Endodermal cell (in vitro differentiated cells): ENCODE measurements at regions not wholly inside any gene's neighbourhood (a gene's known extent, or its start where the extent isn't known, plus 50 kb on each side); places are given as distances from the start of the nearest gene placed in this dataset.

ENCODE experiments used
- DNase-seq: peaks from one replicate; pipeline ENCODE4 v3.0.0-alpha.2; 2017
- H3K27ac ChIP-seq: 2 replicates; pipeline ENCODE4 v1.5.1; 2013; ENCODE audit warnings: mild to moderate bottlenecking, low read depth, low read length, moderate library complexity
- H3K27me3 ChIP-seq: 2 replicates; pipeline ENCODE4 v1.6.1; 2013; ENCODE audit warnings: mild to moderate bottlenecking, low read length, moderate library complexity; ENCODE audit not compliant: insufficient read depth, control insufficient read depth, poor library complexity, severe bottlenecking
- H3K36me3 ChIP-seq: 2 replicates; pipeline ENCODE4 v1.7.0; 2013; ENCODE audit warnings: mild to moderate bottlenecking, low read length, moderate library complexity; ENCODE audit not compliant: control insufficient read depth, insufficient read depth
- H3K4me1 ChIP-seq: one replicate; pipeline ENCODE4 v1.7.0; 2013; ENCODE audit warnings: low read length; ENCODE audit not compliant: control insufficient read depth, insufficient read depth
- H3K4me3 ChIP-seq: 2 replicates; pipeline ENCODE4 v1.5.1; 2013; ENCODE audit warnings: mild to moderate bottlenecking, low read length, moderate library complexity
- H3K9ac ChIP-seq: 2 replicates; pipeline ENCODE4 v1.6.1; 2013; ENCODE audit warnings: mild to moderate bottlenecking, low read length, moderate library complexity; ENCODE audit not compliant: poor library complexity, severe bottlenecking; ENCODE audit errors: extremely low read depth
- H3K9me3 ChIP-seq: 2 replicates; pipeline ENCODE4 v1.6.1; 2013; ENCODE audit warnings: mild to moderate bottlenecking, low read length, moderate library complexity; ENCODE audit not compliant: control insufficient read depth
- H3K27ac Mint-ChIP-seq: 2 replicates; pipeline ENCODE4 v1.8.0; 2020; ENCODE audit warnings: mixed read lengths
- H3K27me3 Mint-ChIP-seq: 2 replicates; pipeline ENCODE4 v1.8.0; 2021; ENCODE audit warnings: mild to moderate bottlenecking, mixed read lengths; ENCODE audit not compliant: insufficient read depth
- H3K36me3 Mint-ChIP-seq: 2 replicates; pipeline ENCODE4 v1.8.0; 2020; ENCODE audit warnings: low read depth, mixed read lengths
- H3K4me1 Mint-ChIP-seq: 2 replicates; pipeline ENCODE4 v1.8.0; 2020; ENCODE audit warnings: mixed read lengths
- H3K4me3 Mint-ChIP-seq: 2 replicates; pipeline ENCODE4 v1.8.0; 2020; ENCODE audit warnings: mild to moderate bottlenecking, moderate library complexity, mixed read lengths
- H3K9me3 Mint-ChIP-seq: 2 replicates; pipeline ENCODE4 v1.8.0; 2020; ENCODE audit warnings: mild to moderate bottlenecking, mixed read lengths
- WGBS, 2 experiments: methylation state at CpG; one replicate each; pipeline versions ENCODE4 v1.1.5 to v1.1.7; 2013; ENCODE audit warnings: missing lambda C conversion rate in 2 of 2, mixed read lengths in 1 of 2; ENCODE audit not compliant: insufficient coverage in 1 of 2, insufficient read length in 1 of 2; 5-methylcytosine and 5-hydroxymethylcytosine counted together
- TF ChIP-seq, protein P1 (sequence below): fragments of 200-600 bp; sonication (generic); conservative IDR thresholded peaks from 2 replicates; pipeline ENCODE4 v1.5.0; 2021; ENCODE audit warnings: antibody characterized with exemption, mild to moderate bottlenecking

DNA sequence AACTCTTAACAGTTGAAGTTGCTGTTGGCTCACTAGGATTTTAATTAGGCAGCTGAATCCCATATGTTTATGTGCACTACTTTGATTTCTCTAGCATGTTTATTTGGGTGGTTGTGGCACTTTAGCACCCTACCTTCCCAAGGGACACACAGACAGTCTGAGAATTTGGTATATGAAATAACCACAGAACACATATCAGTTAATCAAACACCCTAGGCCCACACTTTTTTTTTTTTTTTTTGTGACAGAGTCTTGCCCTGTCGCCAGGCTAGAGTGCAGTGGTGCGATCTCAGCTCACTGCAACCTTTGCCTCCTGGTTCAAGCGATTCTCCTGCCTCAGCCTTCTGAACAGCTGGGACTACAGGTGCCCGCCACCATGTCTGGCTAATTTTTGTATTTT is 130.5 kb downstream of the DCK start:
- H3K9me3 ChIP-seq, result no peaks in the 10 kb centered on the region
- H3K36me3 ChIP-seq, result no peaks in the 10 kb centered on the region
- TF ChIP-seq, protein P1, sequence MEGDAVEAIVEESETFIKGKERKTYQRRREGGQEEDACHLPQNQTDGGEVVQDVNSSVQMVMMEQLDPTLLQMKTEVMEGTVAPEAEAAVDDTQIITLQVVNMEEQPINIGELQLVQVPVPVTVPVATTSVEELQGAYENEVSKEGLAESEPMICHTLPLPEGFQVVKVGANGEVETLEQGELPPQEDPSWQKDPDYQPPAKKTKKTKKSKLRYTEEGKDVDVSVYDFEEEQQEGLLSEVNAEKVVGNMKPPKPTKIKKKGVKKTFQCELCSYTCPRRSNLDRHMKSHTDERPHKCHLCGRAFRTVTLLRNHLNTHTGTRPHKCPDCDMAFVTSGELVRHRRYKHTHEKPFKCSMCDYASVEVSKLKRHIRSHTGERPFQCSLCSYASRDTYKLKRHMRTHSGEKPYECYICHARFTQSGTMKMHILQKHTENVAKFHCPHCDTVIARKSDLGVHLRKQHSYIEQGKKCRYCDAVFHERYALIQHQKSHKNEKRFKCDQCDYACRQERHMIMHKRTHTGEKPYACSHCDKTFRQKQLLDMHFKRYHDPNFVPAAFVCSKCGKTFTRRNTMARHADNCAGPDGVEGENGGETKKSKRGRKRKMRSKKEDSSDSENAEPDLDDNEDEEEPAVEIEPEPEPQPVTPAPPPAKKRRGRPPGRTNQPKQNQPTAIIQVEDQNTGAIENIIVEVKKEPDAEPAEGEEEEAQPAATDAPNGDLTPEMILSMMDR, result no peak
- H3K27ac ChIP-seq, result no peak overlapping the region
- no peak overlapping the region for H3K9ac ChIP-seq
- no peak for DNase-seq
- Mint-ChIP-seq H3K4me1 (no peaks in the 10 kb centered on the region), H3K9me3 (peaks cover 18% of the 10 kb centered on the region), H3K27ac (no peak overlapping the region), H3K4me3 (no peak overlapping the region), H3K36me3 (no peaks in the 10 kb centered on the region), H3K27me3 (no peaks in the 10 kb centered on the region)
- H3K27me3 ChIP-seq, result no peaks in the 10 kb centered on the region
- WGBS, 2 experiments, result 94 to 96% methylated on average over 4 of the region's 4 CpGs
- H3K4me3 ChIP-seq, result no peak overlapping the region
- no peaks in the 10 kb centered on the region for H3K4me1 ChIP-seq

DNA sequence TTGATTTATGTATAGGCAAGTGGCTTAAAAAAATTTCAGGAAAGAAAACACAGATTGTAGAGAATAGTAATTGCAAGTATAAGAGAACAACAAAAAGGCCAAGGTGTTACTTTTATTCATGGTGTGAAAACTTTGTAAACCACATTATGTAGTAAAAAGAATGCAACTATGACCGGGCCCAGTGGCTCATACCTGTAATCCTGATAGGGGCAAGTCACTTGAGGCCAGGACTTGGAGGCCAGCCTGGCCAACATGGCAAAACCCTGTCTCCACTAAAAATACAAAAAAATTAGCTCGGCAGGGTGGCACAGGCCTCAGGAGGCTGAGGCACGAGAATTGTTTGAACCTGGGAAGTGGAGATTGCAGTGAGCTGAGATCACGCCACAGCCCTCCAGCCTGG is 131.7 kb downstream of the DCK start:
- no peaks in the 10 kb centered on the region for H3K9me3 ChIP-seq
- Mint-ChIP-seq H3K9me3 (peaks cover 14% of the 10 kb centered on the region), H3K27ac (no peak overlapping the region), H3K4me1 (no peaks in the 10 kb centered on the region), H3K36me3 (no peaks in the 10 kb centered on the region), H3K27me3 (no peaks in the 10 kb centered on the region), H3K4me3 (no peak overlapping the region)
- no peaks in the 10 kb centered on the region for H3K4me1 ChIP-seq
- no peak overlapping the region for H3K27ac ChIP-seq
- TF ChIP-seq, protein P1, result no peak
- no peak overlapping the region for H3K4me3 ChIP-seq
- no peaks in the 10 kb centered on the region for H3K27me3 ChIP-seq
- no peak overlapping the region for H3K9ac ChIP-seq
- no peak for DNase-seq
- WGBS, 2 experiments, result 90% methylated on average over 3 to 4 of the region's 4 CpGs
- H3K36me3 ChIP-seq, result no peaks in the 10 kb centered on the region

DNA sequence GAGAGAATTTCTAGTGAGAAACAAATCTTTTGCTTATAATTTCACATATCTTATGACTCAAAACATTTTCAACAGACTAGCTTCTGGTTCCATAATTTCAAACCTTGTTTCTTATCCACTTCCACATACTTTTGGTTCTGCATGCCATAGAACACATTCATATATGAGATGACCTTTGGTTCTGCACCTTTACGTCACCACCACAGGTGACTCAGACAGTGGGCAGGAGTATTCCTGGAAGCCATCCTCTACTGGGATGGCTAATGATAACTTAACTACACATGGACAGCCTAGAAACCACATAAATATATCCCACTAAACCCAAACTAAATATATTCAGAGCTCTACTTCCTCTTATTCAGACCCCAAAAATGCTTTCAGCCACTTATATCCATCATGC is 133.3 kb downstream of the DCK start:
- Histone ChIP-seq H3K4me3 (no peak overlapping the region), H3K36me3 (no peaks in the 10 kb centered on the region), H3K9ac (no peak overlapping the region), H3K27me3 (no peaks in the 10 kb centered on the region), H3K27ac (no peak overlapping the region), H3K9me3 (no peaks in the 10 kb centered on the region), H3K4me1 (no peaks in the 10 kb centered on the region)
- no peak overlapping the region for H3K27ac Mint-ChIP-seq
- TF ChIP-seq, protein P1, result no peak
- peaks cover 3% of the 10 kb centered on the region for H3K9me3 Mint-ChIP-seq
- H3K4me3 Mint-ChIP-seq, result no peak overlapping the region
- H3K4me1 Mint-ChIP-seq, result no peaks in the 10 kb centered on the region
- 92 to 100% methylated on average over 1 of the region's 1 CpG for WGBS, 2 experiments
- no peak for DNase-seq
- no peaks in the 10 kb centered on the region for H3K27me3 Mint-ChIP-seq
- H3K36me3 Mint-ChIP-seq, result no peaks in the 10 kb centered on the region
